HepG2 (cell line): ENCODE measurements at regions not wholly inside any gene's neighbourhood (a gene's known extent, or its start where the extent isn't known, plus 50 kb on each side); places are given as distances from the start of the nearest gene placed in this dataset.
A peak's percentile ranks its signal among the peaks of the same experiment; 100 is the strongest.

Experiments used
- ATAC-seq: fragments of 200-7000 bp; cut with Tn5 transposase; 3 replicates; pipeline ENCODE4 v1.9.1; 2020; ENCODE audit warnings: mild to moderate bottlenecking, moderate library complexity
- BruUV-seq: library from RNA; stranded (reverse); fragments of 400-500 nt; replicated peaks from 2 replicates; lab custom pipeline; 2021; lab: Mats Ljungman, UMichigan
- CTCF ChIA-PET: fragments of 300-600 bp; formaldehyde crosslinking; extraction: SDS; loops from one replicate; lab custom pipeline; 2021; ENCODE audit warnings: low total read pairs, inconsistent platforms, low intra/inter-chr PET ratio; lab: Yijun Ruan, JAX
- POLR2A ChIA-PET: fragments of 350-600 bp; sonication (Branson Sonifier 250); formaldehyde crosslinking; loops from one replicate; lab custom pipeline; 2020; ENCODE audit warnings: antibody characterized with exemption, inconsistent platforms; lab: Yijun Ruan, JAX
- DNase-seq: peaks from one replicate; pipeline ENCODE4 v3.0.0-alpha.2; 2015; ENCODE audit warnings: low spot score
- FAIRE-seq: peaks from 3 replicates; lab custom pipeline; 2011; peaks lifted over from hg19 to GRCh38; lab: Jason Lieb, UNC
- H2AFZ ChIP-seq: one replicate; pipeline ENCODE4 v1.6.1; 2011; ENCODE audit warnings: low read length, inconsistent platforms
- H3K27ac ChIP-seq: fragments of 300-600 bp; 3 replicates; pipeline ENCODE4 v1.8.0; 2011; ENCODE audit warnings: mixed run types, mild to moderate bottlenecking, mixed read lengths, low read length, inconsistent platforms; ENCODE audit not compliant: insufficient read depth; ENCODE audit errors: extremely low read length
- H3K27me3 ChIP-seq, 2 experiments: fragments of 200-600 bp in 1 of 2; 2 replicates in 1 of 2; 3 replicates in 1 of 2; pipeline versions ENCODE4 v1.6.0 to v1.8.0; 2011; ENCODE audit warnings: low read length in 2 of 2, mild to moderate bottlenecking in 2 of 2, moderate library complexity in 2 of 2, inconsistent platforms in 1 of 2; ENCODE audit not compliant: insufficient read depth in 2 of 2, control insufficient read depth in 1 of 2
- H3K36me3 ChIP-seq, 2 experiments: fragments of 200-600 bp in 1 of 2; replicated peaks in 1 of 2; 2 replicates in 1 of 2; 3 replicates in 1 of 2; pipeline versions ENCODE4 v1.5.1 to v1.8.0; 2011; ENCODE audit warnings: low read length in 2 of 2, inconsistent platforms in 1 of 2; ENCODE audit not compliant: insufficient read depth in 2 of 2, control insufficient read depth in 1 of 2
- H3K4me1 ChIP-seq: 2 replicates; pipeline ENCODE4 v1.5.1; 2012; ENCODE audit warnings: low read length, inconsistent platforms; ENCODE audit not compliant: insufficient read depth
- H3K4me2 ChIP-seq: 2 replicates; pipeline ENCODE4 v1.6.0; 2011; ENCODE audit warnings: low read depth, low read length, inconsistent platforms
- H3K4me3 ChIP-seq, 3 experiments: fragments of 200-600 bp in 1 of 3; sonication (generic), shearing (Covaris generic) in 1 of 3; replicated peaks in 1 of 3; 2 replicates each; pipeline ENCODE4 v1.5.1; 2011 to 2016; ENCODE audit warnings: low read length in 3 of 3, inconsistent platforms in 2 of 3, low read depth in 2 of 3, mild to moderate bottlenecking in 2 of 3, control low read depth in 1 of 3, mixed read lengths in 1 of 3; ENCODE audit not compliant: insufficient read depth in 1 of 3
- H3K79me2 ChIP-seq: one replicate; pipeline ENCODE4 v1.6.1; 2011; ENCODE audit warnings: low read length, inconsistent platforms; ENCODE audit not compliant: insufficient read depth
- H3K9ac ChIP-seq: 2 replicates; pipeline ENCODE4 v1.6.0; 2011; ENCODE audit warnings: mild to moderate bottlenecking, low read depth, low read length, inconsistent platforms; ENCODE audit not compliant: insufficient read depth
- H3K9me3 ChIP-seq: 2 replicates; pipeline ENCODE4 v1.5.1; 2012; ENCODE audit warnings: mild to moderate bottlenecking, low read length
- H4K20me1 ChIP-seq: 2 replicates; pipeline ENCODE4 v1.6.0; 2011; ENCODE audit warnings: inconsistent platforms, mild to moderate bottlenecking, low read length, moderate library complexity; ENCODE audit not compliant: insufficient read depth
- CEBPB ChIP-seq: IDR thresholded peaks from 2 replicates; pipeline ENCODE4 v1.6.1; 2011; ENCODE audit warnings: low read depth, low read length, improper control_type of control experiment, borderline replicate concordance
- FUBP1 ChIP-seq: sonication (generic); formaldehyde crosslinking; IDR thresholded peaks from 2 replicates; pipeline ENCODE4 v1.5.1; 2020; ENCODE audit warnings: missing genetic modification reagents, mild to moderate bottlenecking, borderline replicate concordance
- KDM2A ChIP-seq: sonication (generic); formaldehyde crosslinking; IDR thresholded peaks from 2 replicates; pipeline ENCODE4 v1.4.0; 2020; ENCODE audit warnings: low read depth, missing genetic modification reagents, borderline replicate concordance
- KLF6 ChIP-seq: IDR thresholded peaks from 2 replicates; pipeline ENCODE4 v1.8.0; 2016; ENCODE audit warnings: missing biosample characterization, missing genetic modification reagents
- RBM22 ChIP-seq: fragments of 200-400 bp; formaldehyde crosslinking; optimal IDR thresholded peaks from 2 replicates; pipeline ENCODE3; 2017; ENCODE audit warnings: mild to moderate bottlenecking, low read length, moderate library complexity
- SOX6 ChIP-seq, 2 experiments: fragments of 450-650 bp in 1 of 2; sonication (generic) in 1 of 2; formaldehyde crosslinking in 1 of 2; IDR thresholded peaks; 2 replicates each; pipeline versions ENCODE4 v1.4.0 to v1.6.1; 2017 to 2020; ENCODE audit warnings: antibody characterized with exemption in 1 of 2, mild to moderate bottlenecking in 1 of 2, missing genetic modification reagents in 1 of 2
- ZNF143 ChIP-seq: sonication (generic); formaldehyde crosslinking; IDR thresholded peaks from 2 replicates; pipeline ENCODE4 v1.4.0; 2020; ENCODE audit warnings: missing genetic modification reagents
- ZNF546 ChIP-seq: sonication (generic); formaldehyde crosslinking; conservative IDR thresholded peaks from 2 replicates; pipeline ENCODE4 v1.8.1; 2023; ENCODE audit warnings: mild to moderate bottlenecking, missing genetic modification reagents
- in situ Hi-C: cut with HindIII; loops from 2 replicates; pipeline ENCODE4 v1.10.0; 2017; ENCODE audit warnings: low pct_unique_long_range_greater_than_20kb; ENCODE audit not compliant: extremely low pct_ligation_motif_present
- intact Hi-C: fragments of 100-400 bp; cut with micrococcal nuclease; formaldehyde crosslinking; loops from one replicate; pipeline ENCODE4 v1.10.0; 2022; ENCODE audit not compliant: unreplicated experiment
- TF ChIP-seq, protein P1 (sequence below): sonication (generic); formaldehyde crosslinking; IDR thresholded peaks from 2 replicates; pipeline ENCODE4 v1.5.1; 2020; ENCODE audit warnings: mild to moderate bottlenecking, missing genetic modification reagents, moderate library complexity
- TF ChIP-seq, protein P2 (sequence below): sonication (generic); formaldehyde crosslinking; IDR thresholded peaks from 2 replicates; pipeline ENCODE4 v1.5.0; 2020; ENCODE audit warnings: missing genetic modification reagents

- Histone ChIP-seq H4K20me1 (no peaks in the 10 kb centered on the region), H3K27me3 (no peaks in the 10 kb centered on the region), H3K79me2 (no peaks in the 10 kb centered on the region), H3K4me1 (no peaks in the 10 kb centered on the region), H3K9me3 (no peaks in the 10 kb centered on the region), H2AFZ (no peak overlapping the region), H3K27ac (no peak overlapping the region), H3K4me2 (no peak overlapping the region), H3K4me3 (no peak overlapping the region), H3K9ac (no peak overlapping the region), H3K36me3 (no peaks in the 10 kb centered on the region)
- DNase-seq (no peak), ATAC-seq (no peak), FAIRE-seq (no peak)
- intact Hi-C loops (no loop called here), in situ Hi-C loops (no loop called here)
- ChIA-PET CTCF (no interaction called here), POLR2A (no interaction called here)
- TF ChIP-seq KLF6 (CRISPR knock-in tag) (no peak), CEBPB (0 out of 2 replicates have a peak, but pooled peaks have one; percentile 2), SOX6 (IDR thresholded peaks at IDR 0.05) (no peak), SOX6 (CRISPR knock-in tag; IDR thresholded peaks at IDR 0.05) (no peak), FUBP1 (CRISPR knock-in tag) (no peak)
- no TSS peak for BruUV-seq
These were observed 125.1 kb upstream of the FBXL7 start for GRCh38 chr5:15374886-15375285.

DNA sequence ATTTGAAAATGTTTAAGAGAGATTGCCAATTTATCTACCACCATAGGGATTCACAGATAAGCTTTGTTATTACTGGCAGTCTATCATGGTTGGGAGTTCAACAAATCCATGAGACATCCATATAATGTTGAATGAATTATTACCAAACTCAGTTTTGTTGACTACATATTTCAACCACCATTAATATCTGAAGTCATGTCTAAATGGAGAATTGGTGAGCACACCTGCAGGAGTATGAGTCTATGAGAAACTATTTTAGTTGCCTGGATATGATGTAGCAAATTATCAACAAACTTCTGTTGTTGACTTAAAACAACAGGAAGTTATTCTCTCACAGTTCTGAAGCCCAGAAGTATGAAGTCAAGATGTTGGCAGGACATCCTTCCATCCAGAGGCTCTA, 126.8 kb upstream of the FBXL7 start:
- in situ Hi-C loops (no loop called here), intact Hi-C loops (no loop called here)
- no peak overlapping the region for H3K9ac ChIP-seq
- no peak overlapping the region for H3K27ac ChIP-seq
- POLR2A ChIA-PET: no interaction called here
- no peaks in the 10 kb centered on the region for H3K4me1 ChIP-seq
- ATAC-seq (no peak), DNase-seq (no peak), FAIRE-seq (no peak)
- H4K20me1 ChIP-seq: no peaks in the 10 kb centered on the region
- no peak overlapping the region for H3K4me2 ChIP-seq
- no peak overlapping the region for H3K4me3 ChIP-seq
- H3K27me3 ChIP-seq: no peaks in the 10 kb centered on the region
- no peaks in the 10 kb centered on the region for H3K79me2 ChIP-seq
- H3K9me3 ChIP-seq: no peaks in the 10 kb centered on the region
- no peaks in the 10 kb centered on the region for H3K36me3 ChIP-seq
- H2AFZ ChIP-seq: no peak overlapping the region
- CTCF ChIA-PET: no interaction called here
- no TSS peak for BruUV-seq
- TF ChIP-seq, protein P1, sequence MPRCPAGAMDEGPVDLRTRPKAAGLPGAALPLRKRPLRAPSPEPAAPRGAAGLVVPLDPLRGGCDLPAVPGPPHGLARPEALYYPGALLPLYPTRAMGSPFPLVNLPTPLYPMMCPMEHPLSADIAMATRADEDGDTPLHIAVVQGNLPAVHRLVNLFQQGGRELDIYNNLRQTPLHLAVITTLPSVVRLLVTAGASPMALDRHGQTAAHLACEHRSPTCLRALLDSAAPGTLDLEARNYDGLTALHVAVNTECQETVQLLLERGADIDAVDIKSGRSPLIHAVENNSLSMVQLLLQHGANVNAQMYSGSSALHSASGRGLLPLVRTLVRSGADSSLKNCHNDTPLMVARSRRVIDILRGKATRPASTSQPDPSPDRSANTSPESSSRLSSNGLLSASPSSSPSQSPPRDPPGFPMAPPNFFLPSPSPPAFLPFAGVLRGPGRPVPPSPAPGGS (CRISPR knock-in tag): no peak
- TF ChIP-seq ZNF143 (CRISPR knock-in tag): no peak
- TF ChIP-seq ZNF546 (CRISPR knock-in tag): no peak
- no peak for TF ChIP-seq RBM22
- TF ChIP-seq KDM2A (CRISPR knock-in tag): no peak
- TF ChIP-seq, protein P2, sequence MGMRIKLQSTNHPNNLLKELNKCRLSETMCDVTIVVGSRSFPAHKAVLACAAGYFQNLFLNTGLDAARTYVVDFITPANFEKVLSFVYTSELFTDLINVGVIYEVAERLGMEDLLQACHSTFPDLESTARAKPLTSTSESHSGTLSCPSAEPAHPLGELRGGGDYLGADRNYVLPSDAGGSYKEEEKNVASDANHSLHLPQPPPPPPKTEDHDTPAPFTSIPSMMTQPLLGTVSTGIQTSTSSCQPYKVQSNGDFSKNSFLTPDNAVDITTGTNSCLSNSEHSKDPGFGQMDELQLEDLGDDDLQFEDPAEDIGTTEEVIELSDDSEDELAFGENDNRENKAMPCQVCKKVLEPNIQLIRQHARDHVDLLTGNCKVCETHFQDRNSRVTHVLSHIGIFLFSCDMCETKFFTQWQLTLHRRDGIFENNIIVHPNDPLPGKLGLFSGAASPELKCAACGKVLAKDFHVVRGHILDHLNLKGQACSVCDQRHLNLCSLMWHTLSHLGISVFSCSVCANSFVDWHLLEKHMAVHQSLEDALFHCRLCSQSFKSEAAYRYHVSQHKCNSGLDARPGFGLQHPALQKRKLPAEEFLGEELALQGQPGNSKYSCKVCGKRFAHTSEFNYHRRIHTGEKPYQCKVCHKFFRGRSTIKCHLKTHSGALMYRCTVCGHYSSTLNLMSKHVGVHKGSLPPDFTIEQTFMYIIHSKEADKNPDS (CRISPR knock-in tag): no peak
